ENCODE measurements at regions not wholly inside any gene's neighbourhood (a gene's known extent, or its start where the extent isn't known, plus 50 kb on each side); places are given as distances from the start of the nearest gene placed in this dataset.

DNA sequence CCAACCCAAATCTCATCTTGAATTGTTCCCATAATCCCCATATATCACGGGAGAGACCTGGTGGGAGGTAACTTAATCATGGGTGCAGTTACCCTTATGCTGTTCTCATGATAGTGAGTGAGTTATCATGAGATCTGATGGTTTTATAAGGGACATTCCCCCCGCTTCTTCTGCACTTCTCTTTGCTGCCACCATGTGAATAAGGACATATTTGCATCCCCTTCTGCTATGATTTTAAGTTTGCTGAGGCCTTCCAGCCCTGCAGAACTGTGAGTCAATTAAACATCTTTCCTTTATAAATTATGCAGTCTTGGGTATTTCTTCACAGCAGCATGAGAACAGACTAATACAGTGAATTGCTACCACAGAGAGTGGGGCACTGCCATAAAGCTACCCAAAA lies 179.1 kb downstream of the LRIG3 start:
- Mint-ChIP-seq H3K27me3 (no peaks in the 10 kb centered on the region), H3K4me3 (no peak overlapping the region), H3K9me3 (ENCODE audit: insufficient read depth) (no peaks in the 10 kb centered on the region), H3K4me1 (no peaks in the 10 kb centered on the region), H3K27ac (no peak overlapping the region)
- intact Hi-C loops (cut with micrococcal nuclease), result no loop called here
- TF ChIP-seq, protein P1, sequence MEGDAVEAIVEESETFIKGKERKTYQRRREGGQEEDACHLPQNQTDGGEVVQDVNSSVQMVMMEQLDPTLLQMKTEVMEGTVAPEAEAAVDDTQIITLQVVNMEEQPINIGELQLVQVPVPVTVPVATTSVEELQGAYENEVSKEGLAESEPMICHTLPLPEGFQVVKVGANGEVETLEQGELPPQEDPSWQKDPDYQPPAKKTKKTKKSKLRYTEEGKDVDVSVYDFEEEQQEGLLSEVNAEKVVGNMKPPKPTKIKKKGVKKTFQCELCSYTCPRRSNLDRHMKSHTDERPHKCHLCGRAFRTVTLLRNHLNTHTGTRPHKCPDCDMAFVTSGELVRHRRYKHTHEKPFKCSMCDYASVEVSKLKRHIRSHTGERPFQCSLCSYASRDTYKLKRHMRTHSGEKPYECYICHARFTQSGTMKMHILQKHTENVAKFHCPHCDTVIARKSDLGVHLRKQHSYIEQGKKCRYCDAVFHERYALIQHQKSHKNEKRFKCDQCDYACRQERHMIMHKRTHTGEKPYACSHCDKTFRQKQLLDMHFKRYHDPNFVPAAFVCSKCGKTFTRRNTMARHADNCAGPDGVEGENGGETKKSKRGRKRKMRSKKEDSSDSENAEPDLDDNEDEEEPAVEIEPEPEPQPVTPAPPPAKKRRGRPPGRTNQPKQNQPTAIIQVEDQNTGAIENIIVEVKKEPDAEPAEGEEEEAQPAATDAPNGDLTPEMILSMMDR (IDR thresholded peaks at IDR 0.05), result no peak
- no peak for TF ChIP-seq EZH2 (IDR thresholded peaks at IDR 0.05; ENCODE audit: borderline replicate concordance, insufficient read depth, low read depth, low read length, poor library complexity, severe bottlenecking)
- ChIA-PET POLR2A (no interaction called here), CTCF (no interaction called here)
- Histone ChIP-seq H3K27ac (ENCODE audit: low read length in 2 of 2) (no peak overlapping the region), H3K79me2 (ENCODE audit: control insufficient read depth, insufficient read depth, low read length) (no peaks in the 10 kb centered on the region), H3K4me3 (ENCODE audit: control extremely low read depth in 1 of 5, extremely low read depth in 1 of 5, insufficient read depth in 1 of 5, low read depth in 2 of 5, low read length in 4 of 5) (no peak overlapping the region), H3K36me3 (replicated peaks in 1 of 2; ENCODE audit: control extremely low read depth in 1 of 2, control insufficient read depth in 1 of 2, extremely low read depth in 1 of 2, insufficient read depth in 2 of 2, low read length in 1 of 2) (no peaks in the 10 kb centered on the region), H2AFZ (ENCODE audit: insufficient read depth, low read depth, low read length, poor library complexity, severe bottlenecking) (no peak overlapping the region), H3K4me1 (ENCODE audit: control insufficient read depth in 2 of 2, insufficient read depth in 2 of 2, low read length in 2 of 2) (no peaks in the 10 kb centered on the region), H3K4me2 (replicated peaks; ENCODE audit: low read depth, low read length, poor library complexity, severe bottlenecking) (no peak overlapping the region), H3K9me3 (ENCODE audit: control extremely low read depth in 1 of 3, control insufficient read depth in 2 of 3, insufficient read depth in 1 of 3, low read length in 2 of 3) (no peaks in the 10 kb centered on the region), H4K20me1 (ENCODE audit: control insufficient read depth, insufficient read depth, low read length, poor library complexity, severe bottlenecking) (no peaks in the 10 kb centered on the region), H3K9ac (ENCODE audit: low read length) (no peak overlapping the region), H3K27me3 (replicated peaks in 1 of 4; ENCODE audit: control extremely low read depth in 1 of 4, control insufficient read depth in 3 of 4, insufficient read depth in 4 of 4, low read length in 3 of 4) (no peaks in the 10 kb centered on the region)
- no peak for ATAC-seq (ENCODE audit: low read depth)
- no CpG with 5 or more reads among the region's 2 CpGs for WGBS (ENCODE audit: insufficient coverage)
- DNase-seq, result no peak

DNA sequence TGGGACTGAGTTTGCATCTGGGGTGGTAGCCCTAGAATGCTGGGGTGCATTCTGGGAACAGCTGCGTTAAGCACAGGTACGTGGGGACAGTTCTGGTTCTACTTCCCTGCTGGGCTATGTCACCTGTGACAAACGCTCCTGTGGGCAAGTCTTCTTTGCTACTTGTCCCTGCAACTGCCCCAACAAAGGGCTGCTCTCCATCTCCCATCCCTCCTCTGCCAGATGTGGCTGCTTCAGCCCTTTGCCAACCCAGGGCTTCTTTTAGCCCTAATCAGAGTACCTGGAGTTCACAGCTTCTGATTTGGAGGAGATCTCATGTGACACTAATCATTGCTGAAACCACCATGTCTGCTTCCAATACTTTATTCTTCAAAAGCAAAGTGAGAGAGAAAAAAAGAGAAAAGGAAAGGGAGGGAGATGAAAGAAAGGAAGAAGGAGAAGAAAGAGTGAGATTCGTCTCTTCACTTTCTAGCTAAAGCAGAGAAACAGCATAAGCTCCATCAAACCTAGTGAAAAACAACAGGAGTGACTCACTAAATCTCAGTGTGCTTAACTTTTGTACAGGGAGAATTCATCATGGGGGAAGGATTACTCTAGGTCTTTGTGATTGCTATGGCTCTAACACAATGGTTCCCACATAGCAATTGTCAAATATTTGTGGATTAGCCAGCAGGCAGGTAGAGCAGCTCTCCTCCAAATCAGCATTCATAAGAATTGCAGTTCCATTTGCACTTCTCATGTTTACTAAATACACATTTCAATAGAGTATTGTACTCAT lies 174.8 kb downstream of the LRIG3 start:
- no peak overlapping the region for H3K4me2 ChIP-seq (replicated peaks; ENCODE audit: low read depth, low read length, poor library complexity, severe bottlenecking)
- no peaks in the 10 kb centered on the region for H3K4me1 ChIP-seq (ENCODE audit: control insufficient read depth in 2 of 2, insufficient read depth in 2 of 2, low read length in 2 of 2)
- 67% methylated on average over 3 of the region's 4 CpGs for WGBS (ENCODE audit: insufficient coverage)
- H3K4me3 ChIP-seq (ENCODE audit: control extremely low read depth in 1 of 5, extremely low read depth in 1 of 5, insufficient read depth in 1 of 5, low read depth in 2 of 5, low read length in 4 of 5), result no peak overlapping the region
- no peak overlapping the region for H2AFZ ChIP-seq (ENCODE audit: insufficient read depth, low read depth, low read length, poor library complexity, severe bottlenecking)
- H3K9ac ChIP-seq (ENCODE audit: low read length), result no peak overlapping the region
- ATAC-seq (ENCODE audit: low read depth) (no peak), DNase-seq (no peak)
- H4K20me1 ChIP-seq (ENCODE audit: control insufficient read depth, insufficient read depth, low read length, poor library complexity, severe bottlenecking), result no peaks in the 10 kb centered on the region
- ChIA-PET POLR2A (no interaction called here), CTCF (no interaction called here)
- H3K79me2 ChIP-seq (ENCODE audit: control insufficient read depth, insufficient read depth, low read length), result no peaks in the 10 kb centered on the region
- no peak overlapping the region for H3K27ac ChIP-seq (ENCODE audit: low read length in 2 of 2)
- Mint-ChIP-seq H3K27me3 (no peaks in the 10 kb centered on the region), H3K9me3 (ENCODE audit: insufficient read depth) (peaks cover 8% of the 10 kb centered on the region), H3K27ac (no peak overlapping the region), H3K4me1 (no peaks in the 10 kb centered on the region), H3K4me3 (no peak overlapping the region)
- TF ChIP-seq, protein P1 (IDR thresholded peaks at IDR 0.05), result no peak
- no peak for TF ChIP-seq EZH2 (IDR thresholded peaks at IDR 0.05; ENCODE audit: borderline replicate concordance, insufficient read depth, low read depth, low read length, poor library complexity, severe bottlenecking)
- H3K9me3 ChIP-seq (ENCODE audit: control extremely low read depth in 1 of 3, control insufficient read depth in 2 of 3, insufficient read depth in 1 of 3, low read length in 2 of 3), result no peaks in the 10 kb centered on the region
- H3K27me3 ChIP-seq (replicated peaks in 1 of 4; ENCODE audit: control extremely low read depth in 1 of 4, control insufficient read depth in 3 of 4, insufficient read depth in 4 of 4, low read length in 3 of 4), result no peaks in the 10 kb centered on the region
- no peaks in the 10 kb centered on the region for H3K36me3 ChIP-seq (replicated peaks in 1 of 2; ENCODE audit: control extremely low read depth in 1 of 2, control insufficient read depth in 1 of 2, extremely low read depth in 1 of 2, insufficient read depth in 2 of 2, low read length in 1 of 2)
- intact Hi-C loops (cut with micrococcal nuclease), result no loop called here

Data from B cell (primary cell).